ENCODE measurements at regions not wholly inside any gene's neighbourhood (a gene's known extent, or its start where the extent isn't known, plus 50 kb on each side); places are given as distances from the start of the nearest gene placed in this dataset.

- H3K4me3 ChIP-seq: no peak overlapping the region
- no peaks in the 10 kb centered on the region for H3K36me3 ChIP-seq
- no peak for TF ChIP-seq CTCF (IDR thresholded peaks at IDR 0.05)
- H3K9me3 ChIP-seq: peaks cover 0 to 30% of the 10 kb centered on the region in 2 donors
- DNase-seq (ENCODE audit: low spot score): no peak
- H3K27ac ChIP-seq: no peak overlapping the region
- H3K27me3 ChIP-seq: no peaks in the 10 kb centered on the region
- H3K4me1 ChIP-seq: no peaks in the 10 kb centered on the region
Measured at GRCh38 chr2:144258154-144258553, 261.8 kb downstream of the ZEB2 start.

DNA sequence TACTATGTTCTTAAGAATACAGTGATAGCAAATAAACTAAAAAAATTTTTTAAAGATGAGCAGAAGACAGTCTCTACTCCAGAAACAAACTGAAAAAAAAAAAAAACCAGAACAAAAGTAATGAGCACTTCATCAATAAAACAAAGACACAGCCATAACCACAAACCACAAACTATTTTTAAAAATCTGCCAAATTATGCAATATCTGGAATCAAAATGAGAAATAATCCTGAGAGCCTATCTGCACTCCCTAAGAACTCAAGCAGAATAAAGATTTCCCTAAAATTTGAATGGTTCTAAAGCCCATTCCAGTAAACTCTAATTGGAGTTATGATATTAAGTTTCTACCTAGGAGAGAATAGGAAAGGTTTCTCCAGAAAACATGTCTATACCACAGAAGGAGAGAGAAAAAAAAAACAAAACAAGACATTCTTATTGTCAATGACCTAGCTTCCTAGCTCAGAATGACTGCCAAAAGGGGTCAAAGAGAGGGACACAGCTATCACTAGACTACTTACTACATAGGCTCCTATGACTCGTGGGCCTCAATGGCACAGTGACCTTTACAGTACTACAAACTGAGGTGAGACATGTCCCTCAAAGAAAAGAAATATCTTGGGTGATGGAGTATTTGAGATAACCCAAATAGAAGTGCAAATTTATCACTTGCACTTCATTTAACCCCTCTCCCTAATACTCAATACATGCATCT, 262.8 kb downstream of the ZEB2 start:
- DNase-seq (ENCODE audit: low spot score): no peak
- H3K36me3 ChIP-seq: no peaks in the 10 kb centered on the region
- no peak overlapping the region for H3K4me3 ChIP-seq
- H3K27ac ChIP-seq: no peak overlapping the region
- no peak for TF ChIP-seq CTCF (IDR thresholded peaks at IDR 0.05)
- H3K9me3 ChIP-seq: peaks cover 0 to 37% of the 10 kb centered on the region in 2 donors
- no peaks in the 10 kb centered on the region for H3K27me3 ChIP-seq
- no peaks in the 10 kb centered on the region for H3K4me1 ChIP-seq

DNA sequence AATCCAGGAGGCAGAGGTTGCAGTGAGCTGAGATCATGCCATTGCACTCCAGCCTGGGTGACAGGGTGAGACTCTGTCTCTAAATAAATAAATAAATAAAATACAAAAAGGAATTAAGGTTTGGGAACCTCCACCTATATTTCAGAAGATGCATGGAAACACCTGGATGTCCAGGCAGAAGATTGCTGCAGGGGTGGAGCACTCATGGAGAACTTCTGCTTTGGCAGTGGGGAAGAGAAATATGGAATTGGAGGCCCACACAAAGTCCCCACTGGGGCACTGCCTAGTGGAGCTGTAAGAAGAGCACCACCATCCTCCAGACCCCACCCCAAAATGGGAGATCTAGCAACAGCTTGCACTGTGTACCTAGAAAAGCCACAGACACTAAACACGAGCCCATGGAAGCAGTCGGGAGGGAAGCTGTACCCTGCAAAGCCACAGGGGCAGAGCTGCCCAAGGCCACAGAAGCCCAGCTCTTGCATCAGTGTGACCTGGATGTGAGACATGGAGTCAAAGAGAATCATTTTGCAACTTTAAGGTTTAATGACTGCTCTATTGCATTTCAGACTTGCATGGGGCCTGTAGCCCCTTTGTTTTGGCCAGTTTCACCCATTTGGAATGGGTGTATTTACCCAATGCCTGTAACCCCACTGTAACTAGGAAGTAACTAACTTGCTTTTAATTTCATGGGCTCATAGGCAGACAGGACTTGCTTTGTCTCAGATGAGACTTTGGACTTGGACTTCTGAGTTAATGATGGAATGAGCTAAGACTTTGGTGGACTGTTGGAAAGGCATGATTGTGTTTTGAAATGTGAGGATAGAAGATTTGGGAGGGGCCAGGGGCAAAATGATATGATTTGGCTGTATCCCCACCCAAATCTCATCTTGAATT, 265.3 kb downstream of the ZEB2 start:
- peaks cover 0 to 37% of the 10 kb centered on the region in 2 donors for H3K9me3 ChIP-seq
- no peaks in the 10 kb centered on the region for H3K36me3 ChIP-seq
- H3K4me1 ChIP-seq: no peaks in the 10 kb centered on the region
- TF ChIP-seq CTCF (IDR thresholded peaks at IDR 0.05): no peak
- no peak for DNase-seq (ENCODE audit: low spot score)
- no peak overlapping the region for H3K4me3 ChIP-seq
- H3K27ac ChIP-seq: no peak overlapping the region
- no peaks in the 10 kb centered on the region for H3K27me3 ChIP-seq

- DNase-seq (ENCODE audit: low spot score): no peak
- peaks cover 0 to 37% of the 10 kb centered on the region in 2 donors for H3K9me3 ChIP-seq
- H3K27me3 ChIP-seq: no peaks in the 10 kb centered on the region
- H3K36me3 ChIP-seq: no peaks in the 10 kb centered on the region
- no peak overlapping the region for H3K27ac ChIP-seq
- no peak for TF ChIP-seq CTCF (IDR thresholded peaks at IDR 0.05)
- H3K4me1 ChIP-seq: no peaks in the 10 kb centered on the region
- no peak overlapping the region for H3K4me3 ChIP-seq
Measured at GRCh38 chr2:144253743-144254142, 266.2 kb downstream of the ZEB2 start.

- no peak for DNase-seq (ENCODE audit: low spot score)
- Histone ChIP-seq H3K36me3 (no peaks in the 10 kb centered on the region), H3K4me3 (no peak overlapping the region), H3K27me3 (no peaks in the 10 kb centered on the region), H3K27ac (no peak overlapping the region), H3K9me3 (peaks cover 0 to 26% of the 10 kb centered on the region in 2 donors), H3K4me1 (no peaks in the 10 kb centered on the region)
- TF ChIP-seq CTCF (IDR thresholded peaks at IDR 0.05): no peak
Measured at GRCh38 chr2:144252694-144253093, 267.2 kb downstream of the ZEB2 start.
